Heart left ventricle (tissue), 13 donors: ENCODE measurements at regions not wholly inside any gene's neighbourhood (a gene's known extent, or its start where the extent isn't known, plus 50 kb on each side); places are given as distances from the start of the nearest gene placed in this dataset.

Experiments used
- POLR2A ChIP-seq, 2 donors: fragments of 450-650 bp; IDR thresholded peaks; one replicate each; pipeline ENCODE4 v1.6.1; 2017; ENCODE audit warnings: antibody characterized with exemption in 2 of 2, mild to moderate bottlenecking in 2 of 2, moderate library complexity in 2 of 2
- TF ChIP-seq, protein P1 (sequence below), 12 donors: fragments of 200-600 bp; sonication (generic) in 4 of 12; IDR thresholded peaks; one replicate each; pipeline versions ENCODE4 v1.5.0 to v1.8.0; 2018 to 2022; ENCODE audit warnings: antibody characterized with exemption in 12 of 12, mild to moderate bottlenecking in 5 of 12
- donor health status: ischemic (EF 13 %, LVEDD 7.1; RV severe dilation, severe dysfunction).
- donor health status: DM: no; HTN: yes; CAD: no.
- donor health status: DM: no; HTN: no; CAD: no.
- donor health status: ischemic (EF 25% LVEDD 6.9; RV normal size, moderate dysfunction).
- donor health status: ischemic (EF 25% LVEDD 5.7; RV mildly dilated, moderate dysfunction).
- donor health status: ischemic (EF 35%, LVEDD 5.7; RV mildly dilated, moderate dysfunction).
- donor health status: nonischemic (EF 11% LVEDD 7.7; RV severe dilation, severe dysfunction).
- donor health status: DM: yes; HTN: yes; CAD: no.
- donor health status: PGD.
- donor health status: ischemic (EF 29% LVEDD 5.4; RV normal size, mild dysfunction).
- donor health status: nonischemic (EF 23%, LVEDD 6.1; RV moderate dilation, normal function).

DNA sequence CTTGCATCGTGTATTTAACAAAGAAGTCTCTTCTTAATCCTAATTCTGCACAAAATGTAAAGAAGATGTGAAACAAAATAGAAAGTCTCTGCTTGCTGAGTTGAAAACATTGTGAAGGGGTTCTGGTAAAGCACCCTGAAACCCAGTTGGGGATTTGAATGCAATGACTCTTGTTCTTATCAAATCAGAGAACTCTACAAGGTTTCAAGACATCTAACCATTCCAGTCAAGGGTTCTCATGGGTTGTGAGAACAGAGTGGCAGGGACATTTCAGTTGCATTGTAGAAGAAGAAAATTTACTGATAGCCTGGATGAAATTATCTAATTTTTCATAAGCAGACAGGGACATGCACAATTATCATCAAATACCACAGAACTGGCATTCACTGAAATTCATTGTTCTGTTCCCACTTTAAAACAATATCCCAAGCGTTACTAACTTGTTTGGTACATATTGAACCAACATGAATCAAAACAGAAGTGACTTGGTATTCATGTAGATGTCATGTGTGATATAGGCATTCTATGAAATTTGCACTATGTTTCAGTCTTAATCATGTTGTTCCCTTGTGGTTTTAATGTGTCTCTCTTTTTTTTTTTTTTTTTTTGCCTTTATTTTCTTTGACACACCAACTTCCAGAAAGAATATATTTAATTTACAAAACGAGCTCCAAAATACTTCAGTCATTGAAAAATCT, 563.3 kb downstream of the IRX1 start:
- TF ChIP-seq, protein P1, sequence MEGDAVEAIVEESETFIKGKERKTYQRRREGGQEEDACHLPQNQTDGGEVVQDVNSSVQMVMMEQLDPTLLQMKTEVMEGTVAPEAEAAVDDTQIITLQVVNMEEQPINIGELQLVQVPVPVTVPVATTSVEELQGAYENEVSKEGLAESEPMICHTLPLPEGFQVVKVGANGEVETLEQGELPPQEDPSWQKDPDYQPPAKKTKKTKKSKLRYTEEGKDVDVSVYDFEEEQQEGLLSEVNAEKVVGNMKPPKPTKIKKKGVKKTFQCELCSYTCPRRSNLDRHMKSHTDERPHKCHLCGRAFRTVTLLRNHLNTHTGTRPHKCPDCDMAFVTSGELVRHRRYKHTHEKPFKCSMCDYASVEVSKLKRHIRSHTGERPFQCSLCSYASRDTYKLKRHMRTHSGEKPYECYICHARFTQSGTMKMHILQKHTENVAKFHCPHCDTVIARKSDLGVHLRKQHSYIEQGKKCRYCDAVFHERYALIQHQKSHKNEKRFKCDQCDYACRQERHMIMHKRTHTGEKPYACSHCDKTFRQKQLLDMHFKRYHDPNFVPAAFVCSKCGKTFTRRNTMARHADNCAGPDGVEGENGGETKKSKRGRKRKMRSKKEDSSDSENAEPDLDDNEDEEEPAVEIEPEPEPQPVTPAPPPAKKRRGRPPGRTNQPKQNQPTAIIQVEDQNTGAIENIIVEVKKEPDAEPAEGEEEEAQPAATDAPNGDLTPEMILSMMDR (IDR thresholded peaks at IDR 0.05), result no peak
- no peak for TF ChIP-seq POLR2A (IDR thresholded peaks at IDR 0.05)
